Ovary (tissue), 7 donors: ENCODE measurements at regions not wholly inside any gene's neighbourhood (a gene's known extent, or its start where the extent isn't known, plus 50 kb on each side); places are given as distances from the start of the nearest gene placed in this dataset.

Experiments
- DNase-seq, 5 donors: peaks; one replicate each; pipeline ENCODE4 v3.0.0-alpha.2; 2019 to 2020
- H3K27ac ChIP-seq, 2 donors: fragments of 200-600 bp; one replicate each; pipeline versions ENCODE4 v1.5.1 to v1.8.0; 2019 to 2022
- H3K27me3 ChIP-seq: fragments of 200-600 bp; one replicate; pipeline ENCODE4 v1.8.0; 2022
- H3K36me3 ChIP-seq: fragments of 200-600 bp; sonication (generic); one replicate; pipeline ENCODE4 v1.5.1; 2019
- H3K4me1 ChIP-seq: one replicate; pipeline ENCODE4 v1.8.1; 2013; ENCODE audit warnings: mild to moderate bottlenecking, moderate library complexity; ENCODE audit not compliant: insufficient read depth
- H3K4me3 ChIP-seq: fragments of 200-600 bp; sonication (generic); one replicate; pipeline ENCODE4 v1.5.1; 2017
- H3K9me3 ChIP-seq, 2 donors: fragments of 200-600 bp in 1 of 2; sonication (generic) in 1 of 2; one replicate each; pipeline versions ENCODE4 v1.5.1 to v1.8.1; 2013 to 2019; ENCODE audit warnings: mild to moderate bottlenecking in 1 of 2, moderate library complexity in 1 of 2
- CTCF ChIP-seq, 3 donors: fragments of 450-650 bp in 2 of 3; fragments of 200-600 bp in 1 of 3; IDR thresholded peaks; one replicate each; pipeline versions ENCODE4 v1.5.1 to v1.8.0; 2016 to 2022; ENCODE audit warnings: antibody characterized with exemption in 3 of 3, mild to moderate bottlenecking in 1 of 3
- EP300 ChIP-seq: sonication (generic); formaldehyde crosslinking; IDR thresholded peaks from one replicate; pipeline ENCODE4 v1.6.1; 2017; ENCODE audit warnings: antibody characterized with exemption
- POLR2A ChIP-seq: fragments of 450-650 bp; IDR thresholded peaks from one replicate; pipeline ENCODE4 v1.6.1; 2017; ENCODE audit warnings: antibody characterized with exemption, mild to moderate bottlenecking, moderate library complexity
- WGBS, 3 donors: extraction: QIAGEN DNeasy Blood & Tissue Kit in 1 of 3; methylation state at CpG; one replicate each; pipeline versions ENCODE4 v1.1.5 to v1.1.7; 2013 to 2017; 5-methylcytosine and 5-hydroxymethylcytosine counted together
- intact Hi-C, 4 donors: fragments of 100-400 bp; cut with DNase I; formaldehyde crosslinking; loops; one replicate each; pipeline versions ENCODE4 v1.11.0 to v1.15.1; 2022 to 2023
- donor health status: DM: no; HTN: no; CAD: no; lungs with moderate emphysema.
- donor health status: DM: no; HTN: no; CAD: no.
- donor health status: Bipolar disorder and iron deficiency.
- donor health status: DM: no; HTN: no; CAD: no.
- donor health status: DM: yes; HTN: yes; CAD: no.

- no peaks in the 10 kb centered on the region for H3K27me3 ChIP-seq
- no peaks in the 10 kb centered on the region for H3K36me3 ChIP-seq
- no peak for DNase-seq
- H3K9me3 ChIP-seq: no peaks in the 10 kb centered on the region
- no peak overlapping the region for H3K27ac ChIP-seq
- H3K4me1 ChIP-seq: no peaks in the 10 kb centered on the region
- no peak overlapping the region for H3K4me3 ChIP-seq
- intact Hi-C loops: no loop called here
- no peak for TF ChIP-seq EP300
- no peak for TF ChIP-seq CTCF (IDR thresholded peaks at IDR 0.05)
- TF ChIP-seq POLR2A: no peak
- WGBS, 3 donors: 47 to 59% (median 52%) methylated on average over 5 of the region's 5 CpGs
Observed at GRCh38 chr1:177346790-177347359, 176.1 kb downstream of the BRINP2 start.

- Histone ChIP-seq H3K9me3 (no peaks in the 10 kb centered on the region), H3K4me1 (no peaks in the 10 kb centered on the region), H3K27ac (no peak overlapping the region), H3K27me3 (no peaks in the 10 kb centered on the region), H3K36me3 (no peaks in the 10 kb centered on the region), H3K4me3 (no peak overlapping the region)
- TF ChIP-seq EP300 (no peak), CTCF (IDR thresholded peaks at IDR 0.05) (no peak), POLR2A (no peak)
- 29 to 42% (median 41%) methylated on average over 5 of the region's 5 CpGs for WGBS, 3 donors
- intact Hi-C loops: no loop called here
- DNase-seq: no peak
Observed at GRCh38 chr1:177343445-177343844, 172.7 kb downstream of the BRINP2 start.

- no peak for DNase-seq
- Histone ChIP-seq H3K9me3 (no peaks in the 10 kb centered on the region), H3K27me3 (no peaks in the 10 kb centered on the region), H3K36me3 (no peaks in the 10 kb centered on the region), H3K27ac (no peak overlapping the region), H3K4me1 (no peaks in the 10 kb centered on the region), H3K4me3 (no peak overlapping the region)
- intact Hi-C loops: no loop called here
- TF ChIP-seq CTCF (IDR thresholded peaks at IDR 0.05): no peak
- 61 to 69% (median 63%) methylated on average over 4 of the region's 4 CpGs for WGBS, 3 donors
Observed at GRCh38 chr1:177341773-177342172, 171.0 kb downstream of the BRINP2 start.

- WGBS, 3 donors: 58 to 75% (median 73%) methylated on average over 10 of the region's 10 CpGs
- DNase-seq: no peak
- TF ChIP-seq EP300: no peak
- TF ChIP-seq POLR2A: no peak
- no peak for TF ChIP-seq CTCF (IDR thresholded peaks at IDR 0.05)
- Histone ChIP-seq H3K36me3 (no peaks in the 10 kb centered on the region), H3K4me3 (no peak overlapping the region), H3K27ac (no peak overlapping the region), H3K9me3 (no peaks in the 10 kb centered on the region), H3K27me3 (no peaks in the 10 kb centered on the region), H3K4me1 (no peaks in the 10 kb centered on the region)
- intact Hi-C loops: no loop called here
Observed at GRCh38 chr1:177340601-177341067, 169.9 kb downstream of the BRINP2 start.
